Liver (tissue), 3 donors: ENCODE measurements at regions not wholly inside any gene's neighbourhood (a gene's known extent, or its start where the extent isn't known, plus 50 kb on each side); places are given as distances from the start of the nearest gene placed in this dataset.

ENCODE experiments used
- CTCF ChIP-seq: fragments of 150-350 bp; IDR thresholded peaks from 2 replicates; pipeline ENCODE4 v1.5.1; 2017; ENCODE audit warnings: improper control_type of control experiment, low read depth, low read length; ENCODE audit not compliant: missing input control
- JUND ChIP-seq, 2 donors: IDR thresholded peaks; 2 replicates each; pipeline ENCODE4 v1.6.1; 2016; ENCODE audit warnings: antibody characterized with exemption in 2 of 2
- MAX ChIP-seq: IDR thresholded peaks from 2 replicates; pipeline ENCODE4 v1.6.1; 2016; ENCODE audit warnings: antibody characterized with exemption
- REST ChIP-seq: IDR thresholded peaks from 2 replicates; pipeline ENCODE4 v1.6.1; 2016; ENCODE audit warnings: antibody characterized with exemption, mild to moderate bottlenecking
- RXRA ChIP-seq, 2 donors: IDR thresholded peaks; 2 replicates each; pipeline ENCODE4 v1.6.1; 2017 to 2018; ENCODE audit warnings: antibody characterized with exemption in 2 of 2, mild to moderate bottlenecking in 1 of 2
- ZBTB33 ChIP-seq: IDR thresholded peaks from 2 replicates; pipeline ENCODE4 v1.6.1; 2016; ENCODE audit warnings: antibody characterized with exemption
- donor health status: healthy.
- donor health status: healthy.

- TF ChIP-seq CTCF (no peak), ZBTB33 (no peak), JUND (IDR thresholded peaks at IDR 0.05) (no peak), REST (no peak), RXRA (IDR thresholded peaks at IDR 0.05) (no peak), MAX (no peak)
These were observed 52.7 kb upstream of the SHANK2 start for GRCh38 chr11:71305041-71305440.
